HG02610 (cell line): ENCODE measurements at regions not wholly inside any gene's neighbourhood (a gene's known extent, or its start where the extent isn't known, plus 50 kb on each side); places are given as distances from the start of the nearest gene placed in this dataset.
"Not testable (repeated sequence)": the region's sequence is repeated elsewhere in the genome, so short reads cannot be mapped to it uniquely, and the experiment has no call there.

Experiments
- ATAC-seq: cut with Tn5 transposase; IDR thresholded peaks from one replicate; pipeline ENCODE4 v1.9.1; 2021; ENCODE audit warnings: mild to moderate bottlenecking, moderate library complexity; ENCODE audit not compliant: unreplicated experiment

DNA sequence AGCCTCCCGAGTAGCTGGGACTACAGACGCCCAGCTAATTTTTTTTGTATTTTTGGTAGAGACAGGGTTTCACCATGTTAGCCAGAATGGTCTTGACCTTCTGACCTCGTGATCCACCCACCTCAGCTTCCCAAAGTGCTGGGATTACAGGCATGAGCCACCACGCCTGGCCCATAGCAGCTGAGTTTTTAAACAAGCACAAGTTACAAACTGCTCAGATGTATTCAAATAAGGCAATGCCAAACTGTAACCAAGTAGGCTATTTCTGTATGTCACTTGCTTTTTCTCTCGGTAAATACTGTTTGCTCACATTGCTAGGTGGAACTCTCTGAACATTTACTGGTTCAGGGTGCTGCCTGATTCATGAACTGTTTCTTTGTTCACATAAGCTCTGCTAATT is 799.3 kb upstream of the NUDT12 start:
- ATAC-seq, result no peak

- ATAC-seq, result no peak
Observed at GRCh38 chr5:104355350-104355749, 792.8 kb upstream of the NUDT12 start.

DNA sequence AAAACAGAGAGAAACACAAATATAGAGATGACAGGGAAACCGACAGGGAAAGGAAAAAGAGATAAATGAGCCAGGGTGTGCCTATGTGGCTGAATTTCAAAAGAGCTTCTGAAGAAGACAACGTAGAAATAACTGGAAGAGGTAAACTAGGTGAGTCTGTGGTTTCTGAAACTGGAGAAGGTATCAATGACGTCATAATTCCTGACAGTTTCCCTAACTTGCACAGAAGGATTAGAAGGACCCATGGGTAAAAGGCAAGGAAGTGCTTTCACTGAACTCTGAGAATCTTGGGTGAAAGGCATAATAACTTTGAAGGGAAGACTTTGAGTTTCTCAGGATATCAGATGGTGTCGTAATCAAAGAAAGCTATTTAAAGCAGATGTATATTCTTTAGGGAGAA is 790.8 kb upstream of the NUDT12 start:
- no peak for ATAC-seq

DNA sequence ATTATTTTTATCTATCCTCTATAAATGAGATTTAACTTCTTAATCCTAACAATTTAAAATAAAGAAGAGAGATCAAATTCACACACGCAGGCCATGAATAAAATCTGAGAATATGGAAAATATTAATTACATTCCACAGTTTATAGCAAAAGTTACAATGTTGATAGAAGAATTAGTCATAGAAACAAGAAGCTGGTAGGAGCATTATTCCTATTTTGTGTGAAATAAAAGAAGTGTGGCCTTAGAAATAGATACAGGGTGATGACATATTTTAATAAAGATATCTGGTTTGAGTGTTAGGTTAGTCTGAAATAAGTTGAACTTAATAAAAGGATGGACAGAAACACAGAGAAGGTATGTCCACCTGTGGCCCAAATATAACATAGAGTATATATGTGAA is 790.4 kb upstream of the NUDT12 start:
- no peak for ATAC-seq

GRCh38 chr5:104347119-104347708 is 784.6 kb upstream of the NUDT12 start:
- ATAC-seq, result no peak

DNA sequence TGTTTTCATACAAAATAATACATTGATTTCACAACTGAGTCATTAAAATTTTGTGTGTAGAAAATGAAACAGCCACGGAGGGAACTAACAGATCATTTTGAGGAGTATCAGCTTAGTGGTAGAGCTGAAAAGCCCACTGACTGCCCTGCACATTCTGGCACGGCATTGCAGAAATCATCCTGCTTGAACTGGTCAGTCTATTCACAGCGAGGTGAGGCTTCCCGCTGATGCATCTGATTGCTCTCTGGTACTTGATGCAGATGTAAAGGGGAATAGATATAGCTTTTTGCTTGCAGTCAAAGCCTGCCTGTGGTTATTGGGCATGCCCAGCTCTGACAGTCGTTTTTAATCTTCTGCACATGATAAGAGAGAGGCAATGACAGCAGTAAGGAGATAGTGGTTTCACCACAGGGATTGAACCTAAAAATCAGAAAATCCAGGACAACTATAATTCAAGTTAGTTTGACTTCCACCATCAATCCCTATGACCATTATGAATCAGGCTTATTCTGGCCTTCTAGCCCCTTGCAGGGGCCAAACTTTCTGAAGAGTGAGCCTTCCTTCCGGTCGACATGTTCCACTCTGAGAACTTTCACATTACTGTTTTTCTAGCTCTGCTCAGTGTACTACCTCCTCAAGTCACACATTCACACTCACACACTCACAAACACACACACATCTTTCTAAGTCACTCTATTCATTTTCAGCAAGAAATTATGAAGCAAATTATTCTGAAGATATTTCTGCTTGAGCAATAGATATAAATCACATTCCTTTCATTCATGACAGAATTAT is 782.8 kb upstream of the NUDT12 start:
- ATAC-seq, result no peak

- no peak for ATAC-seq
Observed at GRCh38 chr5:104344809-104345208, 782.2 kb upstream of the NUDT12 start.

DNA sequence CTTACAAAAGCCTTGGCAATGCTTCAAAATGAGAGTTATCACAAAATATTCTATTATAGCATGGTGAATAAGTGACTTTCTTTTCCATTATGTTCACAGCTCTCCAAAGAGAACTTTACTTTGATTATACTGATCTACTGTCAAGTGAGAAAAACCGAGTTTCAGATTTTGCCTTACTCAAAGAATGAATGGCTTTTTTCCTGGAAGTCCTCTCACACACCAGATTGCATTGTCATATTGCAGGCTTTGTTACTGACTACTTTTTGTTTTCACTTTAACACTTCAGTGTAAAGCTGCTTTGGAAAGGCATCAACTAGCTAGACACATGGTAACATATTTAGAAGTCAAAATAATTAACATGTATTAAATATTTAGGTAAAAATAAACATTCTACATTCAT is 765.2 kb upstream of the NUDT12 start:
- ATAC-seq, result no peak

DNA sequence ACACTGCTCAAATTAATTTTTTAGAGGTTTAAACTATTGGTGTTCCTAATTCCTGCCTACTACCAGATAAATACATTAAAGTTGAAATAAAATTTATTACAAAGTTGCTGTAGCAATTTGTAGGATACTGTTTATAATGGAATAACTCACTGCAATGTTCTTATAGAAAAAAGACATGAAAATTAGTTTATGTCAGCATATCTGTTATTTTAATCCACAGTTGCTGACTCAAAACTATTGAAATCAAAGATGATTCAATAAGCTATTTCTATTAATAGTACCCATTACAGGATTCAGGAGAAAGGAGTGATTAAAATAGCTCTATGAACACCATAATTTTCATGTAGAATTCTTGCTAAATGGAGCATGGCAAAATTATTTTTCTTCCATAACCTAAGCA is 764.4 kb upstream of the NUDT12 start:
- ATAC-seq, result no peak

GRCh38 chr5:104325356-104325755 is 762.8 kb upstream of the NUDT12 start:
- ATAC-seq, result no peak

GRCh38 chr5:104316676-104317075 is 754.1 kb upstream of the NUDT12 start:
- not testable (repeated sequence) for ATAC-seq

GRCh38 chr5:104312481-104312880 is 749.9 kb upstream of the NUDT12 start:
- ATAC-seq, result no peak

DNA sequence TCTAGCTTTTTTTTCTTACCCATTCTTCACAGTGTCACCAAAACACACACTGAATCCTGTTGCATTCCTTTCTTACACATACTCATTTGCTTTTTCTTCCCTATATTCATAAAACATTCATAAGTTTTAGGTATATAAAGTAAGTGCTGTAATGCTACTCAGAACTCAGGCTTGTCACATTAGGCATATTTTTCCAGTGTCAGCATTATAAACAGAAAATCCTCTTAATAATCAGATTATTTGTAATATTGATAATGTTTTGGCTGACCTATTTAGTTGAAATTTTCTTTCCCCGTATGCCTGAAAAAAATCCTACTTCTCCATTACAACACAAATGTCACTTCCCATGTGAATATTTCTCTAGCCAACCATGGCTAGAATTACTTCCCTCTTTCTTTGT is 743.0 kb upstream of the NUDT12 start:
- no peak for ATAC-seq

DNA sequence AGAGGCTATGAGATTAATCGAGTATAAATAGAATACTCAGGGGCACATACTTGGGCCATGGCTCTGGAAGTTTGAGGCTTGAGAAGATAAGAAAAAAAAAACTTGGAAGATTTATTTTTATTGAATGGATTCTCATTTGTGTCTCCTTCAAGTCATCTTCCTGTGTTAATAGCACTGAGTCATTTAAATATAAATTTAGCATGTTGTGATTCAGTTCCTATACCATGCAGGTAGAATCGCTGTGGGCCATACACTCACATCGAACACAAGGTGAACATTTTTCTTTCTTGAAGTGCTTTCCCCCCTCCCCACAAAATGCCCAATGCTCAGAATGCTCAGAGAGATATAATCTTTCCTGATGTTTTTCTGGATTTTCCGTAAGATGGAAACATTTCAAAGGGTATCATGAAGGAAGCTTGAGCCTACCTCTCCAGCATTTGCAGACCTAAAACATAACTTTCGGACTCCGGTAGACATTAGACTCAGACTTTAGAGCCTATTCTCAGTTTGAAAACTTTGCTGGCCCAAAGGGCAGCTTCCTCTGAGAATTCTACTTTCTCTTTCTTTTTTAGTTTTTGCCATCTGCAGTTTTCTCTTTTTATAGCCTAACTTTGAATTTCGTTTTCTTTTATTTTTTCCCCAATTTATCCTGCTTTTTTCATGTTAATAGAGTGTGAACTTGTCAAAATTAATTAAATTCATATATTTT is 737.6 kb upstream of the NUDT12 start:
- ATAC-seq, result no peak

DNA sequence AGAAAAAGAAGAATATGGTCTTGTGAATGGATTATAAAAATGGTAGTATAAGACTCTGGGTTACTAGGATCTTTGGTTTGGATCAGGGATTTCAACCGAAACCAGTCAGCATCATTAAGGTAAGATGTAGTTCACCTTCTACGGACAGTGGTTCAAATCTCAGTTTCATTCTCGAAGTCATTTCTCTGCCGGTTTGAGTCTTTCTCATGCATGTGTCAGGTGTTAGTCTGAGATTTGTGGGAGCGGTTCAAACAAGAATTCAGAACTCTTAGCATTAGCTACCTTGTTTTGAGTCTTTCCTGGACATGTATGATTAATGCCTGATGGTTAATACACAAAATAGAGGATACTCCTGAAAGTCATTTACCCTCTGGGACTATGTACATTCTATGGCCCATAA is 735.9 kb upstream of the NUDT12 start:
- ATAC-seq, result no peak

DNA sequence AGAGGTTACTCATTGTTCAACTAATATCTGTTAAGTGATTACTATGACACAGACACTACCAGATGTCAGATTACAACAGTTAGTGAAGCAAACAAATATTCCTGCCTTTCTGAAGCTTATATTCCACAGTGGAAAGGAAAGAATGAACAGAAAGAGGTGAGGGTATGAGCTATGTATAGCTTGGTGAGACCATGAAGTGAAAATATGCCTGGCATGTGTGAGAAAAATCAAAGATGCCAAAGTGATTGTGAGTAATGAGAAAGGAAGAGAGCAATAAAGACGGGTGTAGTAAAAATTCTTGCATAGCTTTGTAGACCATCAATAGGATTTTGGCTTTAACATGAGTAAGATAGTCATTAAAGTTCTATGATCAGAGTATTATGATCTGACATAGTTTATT is 734.5 kb upstream of the NUDT12 start:
- ATAC-seq, result no peak

DNA sequence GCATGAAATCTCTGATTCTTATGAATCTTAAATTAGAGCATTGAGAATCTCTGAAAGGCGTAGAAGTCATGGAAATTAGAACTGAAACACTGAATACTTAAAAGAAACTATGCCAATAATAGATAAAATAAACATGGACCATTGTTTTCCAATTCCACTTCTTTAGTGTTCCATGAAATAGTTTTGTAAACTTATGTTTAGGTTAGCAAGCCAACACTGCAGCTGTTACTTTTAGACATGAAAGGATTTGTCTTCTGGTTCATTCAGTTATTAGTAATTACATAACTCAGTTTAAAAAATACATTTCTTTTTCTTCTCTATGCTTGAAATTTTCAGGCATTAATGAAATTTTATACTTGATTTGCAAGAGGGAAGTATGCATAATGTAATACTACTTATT is 733.4 kb upstream of the NUDT12 start:
- no peak for ATAC-seq

- ATAC-seq, result no peak
Observed at GRCh38 chr5:104283136-104283535, 720.5 kb upstream of the NUDT12 start.

DNA sequence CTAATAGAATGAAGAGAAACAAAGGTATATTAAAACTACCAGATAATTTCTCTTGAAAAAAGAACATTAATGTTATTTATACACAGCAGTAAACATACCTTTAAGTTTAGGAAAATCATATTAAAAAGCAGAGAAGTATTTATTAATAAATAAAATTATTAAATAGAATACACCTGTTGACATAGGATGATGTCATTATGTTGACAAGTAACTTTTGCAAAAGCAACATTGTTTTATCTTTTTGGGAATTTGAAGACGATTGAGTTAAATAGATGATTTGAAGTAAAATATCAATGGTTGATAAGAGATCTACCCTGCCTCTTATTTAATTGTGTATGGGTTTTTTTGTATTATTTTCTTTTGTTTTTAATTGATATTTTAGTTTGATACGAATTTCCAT is 711.1 kb upstream of the NUDT12 start:
- ATAC-seq, result no peak

DNA sequence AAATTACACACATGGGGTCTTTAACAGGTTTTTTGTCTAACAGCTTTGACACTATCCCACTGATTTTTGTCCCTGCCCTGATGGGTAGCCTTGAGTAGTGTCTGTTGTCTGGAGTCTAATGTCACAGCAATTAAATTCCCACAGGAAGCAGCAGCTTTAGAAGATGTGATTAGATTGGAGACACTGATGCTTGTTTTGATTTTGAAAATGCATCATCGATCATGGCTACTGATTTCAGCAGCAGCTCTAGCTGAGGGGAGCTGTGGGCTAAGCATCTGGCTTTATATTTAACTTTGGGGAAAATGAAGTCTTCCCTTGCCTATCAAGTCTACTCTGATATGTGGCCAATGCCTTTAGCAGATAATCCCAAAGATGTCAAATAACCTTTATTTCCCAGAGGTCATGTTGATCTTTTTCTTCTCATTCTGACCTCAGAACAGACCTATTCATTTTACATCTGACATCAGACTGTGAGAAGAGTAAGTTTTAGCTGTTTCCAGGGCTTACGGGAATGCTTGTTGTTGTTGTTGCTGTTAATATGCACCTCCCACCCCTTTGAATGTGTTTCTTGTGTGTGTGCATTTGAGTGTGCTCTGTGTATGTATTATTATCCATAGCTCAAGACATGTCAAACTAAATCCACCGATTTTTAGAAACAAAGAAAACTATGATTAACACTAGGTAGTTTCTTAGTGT is 704.9 kb upstream of the NUDT12 start:
- ATAC-seq, result no peak

- ATAC-seq, result no peak
Observed at GRCh38 chr5:104266161-104266560, 703.6 kb upstream of the NUDT12 start.
